Caki2 (cell line): ENCODE measurements at regions not wholly inside any gene's neighbourhood (a gene's known extent, or its start where the extent isn't known, plus 50 kb on each side); places are given as distances from the start of the nearest gene placed in this dataset.

Experiments used
- DNase-seq: peaks from one replicate; pipeline ENCODE4 v3.0.0-alpha.2; 2015; ENCODE audit warnings: low read depth
- in situ Hi-C: cut with HindIII; loops from 2 replicates; pipeline ENCODE4 v1.10.0; 2016; ENCODE audit warnings: low sequenced_read_pairs, low pct_unique_long_range_greater_than_20kb, mixed read lengths

GRCh38 chr2:215717501-215718381 lies 281.9 kb upstream of the FN1 start:
- in situ Hi-C loops = no loop called here
- no peak for DNase-seq

GRCh38 chr2:215716956-215717355 lies 281.1 kb upstream of the FN1 start:
- in situ Hi-C loops = no loop called here
- DNase-seq = no peak

GRCh38 chr2:215712871-215713790 lies 277.3 kb upstream of the FN1 start:
- in situ Hi-C loops = no loop called here

GRCh38 chr2:215712219-215712868 lies 276.5 kb upstream of the FN1 start:
- in situ Hi-C loops = no loop called here
- no peak for DNase-seq

More at GRCh38 chr2:215712871-215713790, 277.3 kb upstream of the FN1 start:
- DNase-seq = peak; percentile 81

GRCh38 chr2:215711471-215712034 lies 275.7 kb upstream of the FN1 start:
- DNase-seq = peak; percentile 35
- in situ Hi-C loops = no loop called here

- no peak for DNase-seq
- in situ Hi-C loops = no loop called here
Observed at GRCh38 chr2:215707608-215708007, 271.7 kb upstream of the FN1 start.

GRCh38 chr2:215705771-215706361 lies 270.0 kb upstream of the FN1 start:
- no peak for DNase-seq
- in situ Hi-C loops = no loop called here

- in situ Hi-C loops = no loop called here
- DNase-seq = no peak
Observed at GRCh38 chr2:215705281-215705680, 269.4 kb upstream of the FN1 start.

GRCh38 chr2:215702116-215702902 lies 266.4 kb upstream of the FN1 start:
- no peak for DNase-seq
- in situ Hi-C loops = no loop called here

GRCh38 chr2:215699700-215700538 lies 264.1 kb upstream of the FN1 start:
- in situ Hi-C loops = no loop called here

GRCh38 chr2:215699018-215699417 lies 263.1 kb upstream of the FN1 start:
- DNase-seq = no peak
- in situ Hi-C loops = no loop called here

More at GRCh38 chr2:215699700-215700538, 264.1 kb upstream of the FN1 start:
- DNase-seq = no peak

GRCh38 chr2:215698566-215698965 lies 262.7 kb upstream of the FN1 start:
- in situ Hi-C loops = no loop called here
- DNase-seq = peak; percentile 96

GRCh38 chr2:215697496-215697895 lies 261.6 kb upstream of the FN1 start:
- in situ Hi-C loops = no loop called here
- DNase-seq = no peak

GRCh38 chr2:215697003-215697402 lies 261.1 kb upstream of the FN1 start:
- DNase-seq = no peak
- in situ Hi-C loops = no loop called here

- DNase-seq = no peak
- in situ Hi-C loops = no loop called here
Observed at GRCh38 chr2:215695861-215696260, 260.0 kb upstream of the FN1 start.

- no peak for DNase-seq
- in situ Hi-C loops = no loop called here
Observed at GRCh38 chr2:215693999-215694580, 258.2 kb upstream of the FN1 start.
